Upper lobe of left lung (tissue), 6 donors: ENCODE measurements at regions not wholly inside any gene's neighbourhood (a gene's known extent, or its start where the extent isn't known, plus 50 kb on each side); places are given as distances from the start of the nearest gene placed in this dataset.

ENCODE experiments used
- ATAC-seq, 2 donors: fragments of 200-7000 bp; cut with Tn5 transposase; one replicate each; pipeline ENCODE4 v1.9.1; 2022; ENCODE audit warnings: mild to moderate bottlenecking in 2 of 2, moderate library complexity in 2 of 2; ENCODE audit not compliant: low FRiP score in 2 of 2
- DNase-seq, 2 donors: peaks; one replicate each; pipeline ENCODE4 v3.0.0-alpha.2; 2019 to 2020
- H3K27ac ChIP-seq, 4 donors: fragments of 200-600 bp; sonication (generic); one replicate each; pipeline ENCODE4 v1.5.1; 2016 to 2019
- H3K27me3 ChIP-seq, 4 donors: fragments of 200-600 bp; sonication (generic); one replicate each; pipeline ENCODE4 v1.5.1; 2017 to 2019
- H3K36me3 ChIP-seq, 4 donors: fragments of 200-600 bp; sonication (generic); one replicate each; pipeline ENCODE4 v1.5.1; 2016 to 2019
- H3K4me1 ChIP-seq, 4 donors: fragments of 200-600 bp; sonication (generic); one replicate each; pipeline ENCODE4 v1.5.1; 2018 to 2019
- H3K4me3 ChIP-seq, 4 donors: fragments of 200-600 bp; sonication (generic); one replicate each; pipeline ENCODE4 v1.5.1; 2017 to 2019; ENCODE audit warnings: mild to moderate bottlenecking in 2 of 4, moderate library complexity in 1 of 4
- H3K9me3 ChIP-seq, 4 donors: fragments of 200-600 bp; sonication (generic); one replicate each; pipeline ENCODE4 v1.5.1; 2018 to 2019
- CTCF ChIP-seq, 6 experiments: fragments of 450-650 bp in 4 of 6; fragments of 200-600 bp in 2 of 6; sonication (generic) in 2 of 6; IDR thresholded peaks; one replicate each; pipeline ENCODE4 v1.5.1; 2016 to 2019; ENCODE audit warnings: antibody characterized with exemption in 6 of 6
- EP300 ChIP-seq, 4 donors: sonication (generic); formaldehyde crosslinking; IDR thresholded peaks; one replicate each; pipeline ENCODE4 v1.5.1; 2017; ENCODE audit warnings: antibody characterized with exemption in 4 of 4, control low read depth in 2 of 4
- POLR2A ChIP-seq, 4 donors: fragments of 450-650 bp; IDR thresholded peaks; one replicate each; pipeline ENCODE4 v1.5.1; 2016 to 2017; ENCODE audit warnings: antibody characterized with exemption in 4 of 4, mild to moderate bottlenecking in 2 of 4
- POLR2AphosphoS5 ChIP-seq, 2 donors: sonication (generic); formaldehyde crosslinking; IDR thresholded peaks; one replicate each; pipeline ENCODE4 v1.5.1; 2017; ENCODE audit warnings: antibody characterized with exemption in 2 of 2
- WGBS, 2 donors: methylation state at CpG; one replicate each; pipeline ENCODE4 v1.1.5; 2017 to 2018; 5-methylcytosine and 5-hydroxymethylcytosine counted together
- donor health status: DM: no; HTN: no; CAD: no; lungs with moderate emphysema.
- donor health status: DM: no; HTN: yes; CAD: no; lungs with severe emphysema.

- Histone ChIP-seq H3K27ac (no peak overlapping the region), H3K4me1 (no peaks in the 10 kb centered on the region), H3K4me3 (no peak overlapping the region), H3K27me3 (no peaks in the 10 kb centered on the region), H3K36me3 (no peaks in the 10 kb centered on the region), H3K9me3 (peaks cover 0 to 4% (median 0%) of the 10 kb centered on the region in 4 donors)
- no peak for TF ChIP-seq POLR2A (IDR thresholded peaks at IDR 0.05)
- TF ChIP-seq CTCF (IDR thresholded peaks at IDR 0.05), result no peak
- no peak for TF ChIP-seq EP300 (IDR thresholded peaks at IDR 0.05)
- no peak for TF ChIP-seq POLR2AphosphoS5 (IDR thresholded peaks at IDR 0.05)
- ATAC-seq (no peak), DNase-seq (no peak)
- WGBS, 2 donors, result 68 to 97% methylated on average over 1 of the region's 1 CpG
Observed at GRCh38 chr4:96097693-96098092, 257.8 kb downstream of the PDHA2 start.

- DNase-seq, result no peak
- Histone ChIP-seq H3K36me3 (no peaks in the 10 kb centered on the region), H3K4me1 (no peaks in the 10 kb centered on the region), H3K27me3 (no peaks in the 10 kb centered on the region), H3K27ac (no peak overlapping the region), H3K4me3 (no peak overlapping the region), H3K9me3 (peaks cover 0 to 4% (median 0%) of the 10 kb centered on the region in 4 donors)
- ATAC-seq, result no peak
- TF ChIP-seq EP300 (IDR thresholded peaks at IDR 0.05) (no peak), POLR2AphosphoS5 (IDR thresholded peaks at IDR 0.05) (no peak), CTCF (IDR thresholded peaks at IDR 0.05) (no peak), POLR2A (IDR thresholded peaks at IDR 0.05) (no peak)
- WGBS, 2 donors, result 65 to 70% methylated on average over 1 of the region's 1 CpG
Observed at GRCh38 chr4:96099031-96099430, 259.1 kb downstream of the PDHA2 start.

GRCh38 chr4:96102541-96103026 is 262.7 kb downstream of the PDHA2 start:
- no peaks in the 10 kb centered on the region for H3K4me1 ChIP-seq
- ATAC-seq (peak in 1 of 2 donors; percentile 53), DNase-seq (no peak)
- WGBS, 2 donors, result 74 to 77% methylated on average over 3 of the region's 3 CpGs
- H3K27ac ChIP-seq, result no peak overlapping the region
- no peaks in the 10 kb centered on the region for H3K36me3 ChIP-seq
- peaks cover 0 to 4% (median 0%) of the 10 kb centered on the region in 4 donors for H3K9me3 ChIP-seq
- H3K4me3 ChIP-seq, result no peak overlapping the region
- H3K27me3 ChIP-seq, result no peaks in the 10 kb centered on the region
- TF ChIP-seq CTCF (IDR thresholded peaks at IDR 0.05) (no peak), POLR2A (IDR thresholded peaks at IDR 0.05) (no peak), POLR2AphosphoS5 (IDR thresholded peaks at IDR 0.05) (no peak), EP300 (IDR thresholded peaks at IDR 0.05) (no peak)

GRCh38 chr4:96103086-96103485 is 263.2 kb downstream of the PDHA2 start:
- Histone ChIP-seq H3K9me3 (peaks cover 0 to 4% (median 0%) of the 10 kb centered on the region in 4 donors), H3K4me1 (no peaks in the 10 kb centered on the region), H3K27ac (no peak overlapping the region), H3K36me3 (no peaks in the 10 kb centered on the region), H3K4me3 (no peak overlapping the region), H3K27me3 (no peaks in the 10 kb centered on the region)
- 43 to 50% methylated on average over 5 of the region's 5 CpGs for WGBS, 2 donors
- no peak for TF ChIP-seq POLR2AphosphoS5 (IDR thresholded peaks at IDR 0.05)
- TF ChIP-seq EP300 (IDR thresholded peaks at IDR 0.05), result no peak
- no peak for TF ChIP-seq CTCF (IDR thresholded peaks at IDR 0.05)
- no peak for TF ChIP-seq POLR2A (IDR thresholded peaks at IDR 0.05)
- DNase-seq (no peak), ATAC-seq (peak in 1 of 2 donors; percentile 24)

GRCh38 chr4:96108146-96108545 is 268.3 kb downstream of the PDHA2 start:
- 45 to 55% methylated on average over 1 of the region's 1 CpG for WGBS, 2 donors
- no peak for ATAC-seq

More at GRCh38 chr4:96108146-96108545, 268.3 kb downstream of the PDHA2 start:
- no peak for TF ChIP-seq POLR2AphosphoS5 (IDR thresholded peaks at IDR 0.05)
- TF ChIP-seq EP300 (IDR thresholded peaks at IDR 0.05), result no peak
- TF ChIP-seq POLR2A (IDR thresholded peaks at IDR 0.05), result no peak
- no peak for TF ChIP-seq CTCF (IDR thresholded peaks at IDR 0.05)
- no peaks in the 10 kb centered on the region for H3K36me3 ChIP-seq
- no peak overlapping the region for H3K27ac ChIP-seq
- peaks cover 0 to 3% (median 0%) of the 10 kb centered on the region in 4 donors for H3K9me3 ChIP-seq
- H3K27me3 ChIP-seq, result no peaks in the 10 kb centered on the region
- H3K4me1 ChIP-seq, result no peaks in the 10 kb centered on the region
- H3K4me3 ChIP-seq, result no peak overlapping the region
- DNase-seq, result no peak
